Mammary epithelial cell (primary cell): ENCODE measurements at regions not wholly inside any gene's neighbourhood (a gene's known extent, or its start where the extent isn't known, plus 50 kb on each side); places are given as distances from the start of the nearest gene placed in this dataset.

ENCODE experiments used
- EZH2 ChIP-seq: IDR thresholded peaks from 2 replicates; pipeline ENCODE4 v1.6.1; 2012; ENCODE audit warnings: low read length, inconsistent platforms, borderline replicate concordance
- TF ChIP-seq, protein P1 (sequence below), 2 donors: IDR thresholded peaks in 1 of 2; conservative IDR thresholded peaks in 1 of 2; 2 replicates each; pipeline ENCODE4 v1.5.1; 2011 to 2012; ENCODE audit warnings: inconsistent platforms in 2 of 2, low read length in 2 of 2, mild to moderate bottlenecking in 2 of 2, control low read depth in 1 of 2, low read depth in 1 of 2; ENCODE audit not compliant: insufficient read depth in 1 of 2; ENCODE audit errors: extremely low read depth in 1 of 2

DNA sequence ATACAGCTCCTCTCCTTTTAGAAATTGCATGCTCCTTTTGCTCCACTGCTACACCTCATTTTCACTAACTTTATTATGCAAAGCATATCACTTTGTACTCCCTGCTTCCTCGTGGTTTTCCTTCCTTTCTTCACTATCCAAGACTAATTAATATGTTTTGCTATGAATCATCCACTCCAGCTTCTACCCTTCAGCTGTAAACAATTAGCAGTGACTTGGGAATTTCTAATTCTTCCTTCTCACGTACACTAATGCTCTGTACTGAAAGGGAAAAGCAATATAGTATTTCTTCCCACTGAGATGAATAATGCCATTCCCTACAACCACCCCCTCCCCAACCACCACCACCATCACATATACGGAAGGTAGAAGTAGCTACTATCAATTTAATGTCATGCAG is 1917.0 kb downstream of the MRPL39 start:
- TF ChIP-seq, protein P1, sequence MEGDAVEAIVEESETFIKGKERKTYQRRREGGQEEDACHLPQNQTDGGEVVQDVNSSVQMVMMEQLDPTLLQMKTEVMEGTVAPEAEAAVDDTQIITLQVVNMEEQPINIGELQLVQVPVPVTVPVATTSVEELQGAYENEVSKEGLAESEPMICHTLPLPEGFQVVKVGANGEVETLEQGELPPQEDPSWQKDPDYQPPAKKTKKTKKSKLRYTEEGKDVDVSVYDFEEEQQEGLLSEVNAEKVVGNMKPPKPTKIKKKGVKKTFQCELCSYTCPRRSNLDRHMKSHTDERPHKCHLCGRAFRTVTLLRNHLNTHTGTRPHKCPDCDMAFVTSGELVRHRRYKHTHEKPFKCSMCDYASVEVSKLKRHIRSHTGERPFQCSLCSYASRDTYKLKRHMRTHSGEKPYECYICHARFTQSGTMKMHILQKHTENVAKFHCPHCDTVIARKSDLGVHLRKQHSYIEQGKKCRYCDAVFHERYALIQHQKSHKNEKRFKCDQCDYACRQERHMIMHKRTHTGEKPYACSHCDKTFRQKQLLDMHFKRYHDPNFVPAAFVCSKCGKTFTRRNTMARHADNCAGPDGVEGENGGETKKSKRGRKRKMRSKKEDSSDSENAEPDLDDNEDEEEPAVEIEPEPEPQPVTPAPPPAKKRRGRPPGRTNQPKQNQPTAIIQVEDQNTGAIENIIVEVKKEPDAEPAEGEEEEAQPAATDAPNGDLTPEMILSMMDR (conservative IDR thresholded peaks at IDR 0.05 in 1 of 2, IDR thresholded peaks at IDR 0.05 in 1 of 2; ENCODE audit: extremely low read depth in 1 of 2, insufficient read depth in 1 of 2, low read depth in 1 of 2, low read length in 2 of 2) = no peak
- no peak for TF ChIP-seq EZH2
